ENCODE measurements at regions not wholly inside any gene's neighbourhood (a gene's known extent, or its start where the extent isn't known, plus 50 kb on each side); places are given as distances from the start of the nearest gene placed in this dataset.

- Histone ChIP-seq H3K4me3 (ENCODE audit: low read length) (no peak overlapping the region), H3F3A (ENCODE audit: insufficient read depth, low read length, poor library complexity, severe bottlenecking) (no peaks in the 10 kb centered on the region), H3K9me3 (ENCODE audit: low read length) (no peaks in the 10 kb centered on the region)
These were observed 62.3 kb upstream of the DPYD start for GRCh38 chr1:97983126-97983525.

GRCh38 chr1:97980530-97980929, 59.7 kb upstream of the DPYD start:
- no peaks in the 10 kb centered on the region for H3K79me2 ChIP-seq (replicated peaks; ENCODE audit: insufficient read depth, low read length)
- H3K27me3 ChIP-seq (ENCODE audit: insufficient read depth, low read depth, low read length) = no peaks in the 10 kb centered on the region
- H3K36me3 ChIP-seq (ENCODE audit: insufficient read depth, low read length) = no peaks in the 10 kb centered on the region
- no peaks in the 10 kb centered on the region for H4K20me1 ChIP-seq (ENCODE audit: insufficient read depth)
- H2AFZ ChIP-seq (ENCODE audit: low read depth, low read length) = no peak overlapping the region
- H3K4me3 ChIP-seq (ENCODE audit: low read length) = no peak overlapping the region
- H3K9ac ChIP-seq (ENCODE audit: low read length) = no peak overlapping the region
- H3K9me2 ChIP-seq (ENCODE audit: insufficient read depth, low read length) = no peaks in the 10 kb centered on the region
- no peaks in the 10 kb centered on the region for H3F3A ChIP-seq (ENCODE audit: insufficient read depth, low read length, poor library complexity, severe bottlenecking)
- H3K27ac ChIP-seq (ENCODE audit: low read length) = no peak overlapping the region
- no peaks in the 10 kb centered on the region for H3K9me3 ChIP-seq (ENCODE audit: low read length)
- no peak overlapping the region for H3K4me2 ChIP-seq (ENCODE audit: low read length)
- no peak for TF ChIP-seq REST (IDR thresholded peaks at IDR 0.05; ENCODE audit: borderline replicate concordance)
- TF ChIP-seq RAD21 (conservative IDR thresholded peaks at IDR 0.05) = no peak
- no peak for TF ChIP-seq SMC3 (conservative IDR thresholded peaks at IDR 0.05; ENCODE audit: poor library complexity)
- no peak for TF ChIP-seq EP300 (conservative IDR thresholded peaks at IDR 0.05; ENCODE audit: poor library complexity, severe bottlenecking)
- no peak for TF ChIP-seq MXI1 (conservative IDR thresholded peaks at IDR 0.05; ENCODE audit: poor library complexity, severe bottlenecking)
- TF ChIP-seq CTCF (IDR thresholded peaks at IDR 0.05; ENCODE audit: poor library complexity, severe bottlenecking) = no peak
- no peak for TF ChIP-seq TAF1 (IDR thresholded peaks at IDR 0.05; ENCODE audit: low read depth)

More at GRCh38 chr1:97983126-97983525, 62.3 kb upstream of the DPYD start:
- TF ChIP-seq MXI1 (conservative IDR thresholded peaks at IDR 0.05; ENCODE audit: poor library complexity, severe bottlenecking) (no peak), CTCF (IDR thresholded peaks at IDR 0.05; ENCODE audit: poor library complexity, severe bottlenecking) (no peak), REST (IDR thresholded peaks at IDR 0.05; ENCODE audit: borderline replicate concordance) (no peak), SMC3 (conservative IDR thresholded peaks at IDR 0.05; ENCODE audit: poor library complexity) (no peak), EP300 (conservative IDR thresholded peaks at IDR 0.05; ENCODE audit: poor library complexity, severe bottlenecking) (no peak), RAD21 (conservative IDR thresholded peaks at IDR 0.05) (no peak), EZH2 (IDR thresholded peaks at IDR 0.05; ENCODE audit: borderline replicate concordance, insufficient read depth, low read length, poor library complexity, severe bottlenecking) (no peak), TAF1 (IDR thresholded peaks at IDR 0.05; ENCODE audit: low read depth) (no peak), POLR2AphosphoS5 (IDR thresholded peaks at IDR 0.05) (no peak)
- Histone ChIP-seq H3K27me3 (ENCODE audit: insufficient read depth, low read depth, low read length) (no peaks in the 10 kb centered on the region), H3K27ac (ENCODE audit: low read length) (no peak overlapping the region), H3K9me2 (ENCODE audit: insufficient read depth, low read length) (no peaks in the 10 kb centered on the region), H4K20me1 (ENCODE audit: insufficient read depth) (no peaks in the 10 kb centered on the region), H3K4me2 (ENCODE audit: low read length) (no peak overlapping the region), H3K79me2 (replicated peaks; ENCODE audit: insufficient read depth, low read length) (no peaks in the 10 kb centered on the region), H3K9ac (ENCODE audit: low read length) (no peak overlapping the region), H3K36me3 (ENCODE audit: insufficient read depth, low read length) (no peaks in the 10 kb centered on the region), H2AFZ (ENCODE audit: low read depth, low read length) (no peak overlapping the region)
